Activated CD4-positive, alpha-beta T cell treated with anti-CD3 and anti-CD28 coated beads, Interleukin-2, amount 10 ng/mL, durations not matched to agents 7 days and 5 days (primary cell): ENCODE measurements at regions not wholly inside any gene's neighbourhood (a gene's known extent, or its start where the extent isn't known, plus 50 kb on each side); places are given as distances from the start of the nearest gene placed in this dataset.
"Not testable (repeated sequence)": the region's sequence is repeated elsewhere in the genome, so short reads cannot be mapped to it uniquely, and the experiment has no call there.

Experiments used
- CTCF ChIA-PET: fragments of 350-600 bp; sonication (Branson Sonifier 250); formaldehyde crosslinking; loops from one replicate; lab custom pipeline; 2021; ENCODE audit warnings: antibody characterized with exemption; lab: Charles Lee
- POLR2A ChIA-PET: fragments of 350-600 bp; sonication (Branson Sonifier 250); formaldehyde crosslinking; loops from one replicate; lab custom pipeline; 2021; ENCODE audit warnings: antibody characterized with exemption; lab: Charles Lee
- DNase-seq: peaks from one replicate; pipeline ENCODE4 v3.0.0-alpha.2; 2020
- H3K27ac Mint-ChIP-seq: one replicate; pipeline ENCODE4 v1.8.0; 2021; ENCODE audit warnings: mild to moderate bottlenecking, moderate library complexity, mixed read lengths
- H3K27me3 Mint-ChIP-seq: one replicate; pipeline ENCODE4 v1.8.0; 2021; ENCODE audit warnings: mixed read lengths
- H3K36me3 Mint-ChIP-seq: one replicate; pipeline ENCODE4 v1.8.0; 2021; ENCODE audit warnings: low read depth, mixed read lengths
- H3K4me1 Mint-ChIP-seq: one replicate; pipeline ENCODE4 v1.8.0; 2021; ENCODE audit warnings: mixed read lengths
- H3K4me3 Mint-ChIP-seq: one replicate; pipeline ENCODE4 v1.8.0; 2021; ENCODE audit warnings: mild to moderate bottlenecking, moderate library complexity, mixed read lengths
- H3K9me3 Mint-ChIP-seq: one replicate; pipeline ENCODE4 v1.8.0; 2021; ENCODE audit warnings: mixed read lengths

GRCh38 chr17:16832206-16832605, 139.7 kb downstream of the TNFRSF13B start:
- H3K27ac Mint-ChIP-seq, H3K36me3 Mint-ChIP-seq, H3K27me3 Mint-ChIP-seq, POLR2A ChIA-PET, H3K4me1 Mint-ChIP-seq, CTCF ChIA-PET, H3K4me3 Mint-ChIP-seq, H3K9me3 Mint-ChIP-seq, DNase-seq: not testable (repeated sequence)

- H3K36me3 Mint-ChIP-seq, H3K27ac Mint-ChIP-seq, H3K4me3 Mint-ChIP-seq, H3K4me1 Mint-ChIP-seq, DNase-seq, POLR2A ChIA-PET, CTCF ChIA-PET, H3K9me3 Mint-ChIP-seq, H3K27me3 Mint-ChIP-seq: not testable (repeated sequence)
These were observed 140.7 kb downstream of the CCDC144A start for GRCh38 chr17:16830770-16831169.

- POLR2A ChIA-PET, H3K27ac Mint-ChIP-seq, DNase-seq, CTCF ChIA-PET, H3K9me3 Mint-ChIP-seq, H3K27me3 Mint-ChIP-seq, H3K4me1 Mint-ChIP-seq, H3K36me3 Mint-ChIP-seq, H3K4me3 Mint-ChIP-seq: not testable (repeated sequence)
These were observed 140.2 kb downstream of the CCDC144A start for GRCh38 chr17:16830219-16830618.
